ENCODE measurements at regions not wholly inside any gene's neighbourhood (a gene's known extent, or its start where the extent isn't known, plus 50 kb on each side); places are given as distances from the start of the nearest gene placed in this dataset.

GRCh38 chr10:21403256-21404015 lies 122.0 kb downstream of the SKIDA1 start:
- H3K36me3 ChIP-seq (ENCODE audit: control insufficient read depth, insufficient read depth, low read length): no peaks in the 10 kb centered on the region
- DNase-seq (ENCODE audit: low read depth) (peak; percentile 55), FAIRE-seq (no peak)
- H3K4me3 ChIP-seq (ENCODE audit: low read depth, low read length): no peak overlapping the region
- H3K27me3 ChIP-seq (ENCODE audit: control insufficient read depth, insufficient read depth, low read length): no peaks in the 10 kb centered on the region
- no peak for TF ChIP-seq CTCF (IDR thresholded peaks at IDR 0.05; ENCODE audit: insufficient read depth, low read length, severe bottlenecking)

- Histone ChIP-seq H3K36me3 (ENCODE audit: control insufficient read depth, insufficient read depth, low read length) (no peaks in the 10 kb centered on the region), H3K4me3 (ENCODE audit: low read depth, low read length) (no peak overlapping the region), H3K27me3 (ENCODE audit: control insufficient read depth, insufficient read depth, low read length) (no peaks in the 10 kb centered on the region)
- FAIRE-seq (no peak), DNase-seq (ENCODE audit: low read depth) (peak; percentile 29)
- no peak for TF ChIP-seq CTCF (IDR thresholded peaks at IDR 0.05; ENCODE audit: insufficient read depth, low read length, severe bottlenecking)
These were observed 122.8 kb downstream of the SKIDA1 start for GRCh38 chr10:21402606-21403083.

DNA sequence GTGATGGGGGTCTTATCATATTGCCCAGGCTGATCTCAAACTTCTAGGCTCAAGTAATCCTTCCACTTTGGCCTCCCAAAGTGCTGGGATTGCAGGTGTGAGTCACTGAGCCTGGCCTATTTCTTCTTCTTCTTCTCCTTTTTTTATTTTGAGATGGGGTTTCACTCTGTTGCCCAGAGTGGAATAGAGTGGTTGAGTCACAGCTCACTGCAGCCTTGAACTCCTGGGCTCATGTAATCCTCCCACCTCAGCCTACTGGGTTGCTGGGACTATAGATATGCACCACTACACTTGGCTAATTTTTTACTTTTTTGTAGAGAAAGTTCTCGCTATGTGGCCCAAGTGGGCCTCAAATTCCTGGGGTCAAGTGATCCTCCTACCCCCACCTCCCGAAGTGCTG lies 124.3 kb downstream of the SKIDA1 start:
- Histone ChIP-seq H3K4me3 (ENCODE audit: low read depth, low read length) (no peak overlapping the region), H3K27me3 (ENCODE audit: control insufficient read depth, insufficient read depth, low read length) (no peaks in the 10 kb centered on the region), H3K36me3 (ENCODE audit: control insufficient read depth, insufficient read depth, low read length) (no peaks in the 10 kb centered on the region)
- DNase-seq (ENCODE audit: low read depth) (peak; percentile 35), FAIRE-seq (no peak)
- TF ChIP-seq CTCF (IDR thresholded peaks at IDR 0.05; ENCODE audit: insufficient read depth, low read length, severe bottlenecking): no peak

DNA sequence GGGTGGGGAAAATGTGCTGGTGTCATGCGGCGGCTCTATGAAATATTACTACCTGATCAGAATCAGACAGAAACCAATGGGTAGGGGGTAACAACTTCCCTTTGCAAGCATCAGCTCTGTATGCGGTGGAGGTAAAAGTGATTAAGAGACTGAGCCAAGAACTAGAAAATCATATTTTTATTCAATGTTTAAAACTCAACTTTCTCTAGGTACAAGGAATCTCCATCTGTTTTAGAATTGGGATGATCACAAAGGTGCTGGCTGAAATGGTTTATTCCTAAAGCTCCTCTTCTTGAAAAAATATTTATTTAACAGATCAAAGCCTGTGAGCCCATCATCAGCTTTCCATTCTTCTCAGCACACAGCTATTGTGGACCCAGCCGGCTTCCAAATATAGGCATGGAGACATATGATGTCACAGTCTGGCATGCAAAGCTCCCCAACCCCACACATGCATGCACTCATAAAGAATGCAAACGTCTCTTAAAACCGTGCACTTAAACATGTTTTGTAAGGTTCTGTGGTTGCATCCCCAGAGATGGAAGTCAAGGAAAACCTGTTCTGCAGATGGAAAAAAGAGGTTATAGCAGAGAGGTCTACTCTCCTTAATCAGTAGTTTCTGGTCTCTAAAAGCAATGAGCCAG lies 126.0 kb downstream of the SKIDA1 start:
- peak; percentile 96 for DNase-seq (ENCODE audit: low read depth)
- FAIRE-seq: no peak
- Histone ChIP-seq H3K36me3 (ENCODE audit: control insufficient read depth, insufficient read depth, low read length) (no peaks in the 10 kb centered on the region), H3K4me3 (ENCODE audit: low read depth, low read length) (no peak overlapping the region), H3K27me3 (ENCODE audit: control insufficient read depth, insufficient read depth, low read length) (no peaks in the 10 kb centered on the region)
- no peak for TF ChIP-seq CTCF (IDR thresholded peaks at IDR 0.05; ENCODE audit: insufficient read depth, low read length, severe bottlenecking)

DNA sequence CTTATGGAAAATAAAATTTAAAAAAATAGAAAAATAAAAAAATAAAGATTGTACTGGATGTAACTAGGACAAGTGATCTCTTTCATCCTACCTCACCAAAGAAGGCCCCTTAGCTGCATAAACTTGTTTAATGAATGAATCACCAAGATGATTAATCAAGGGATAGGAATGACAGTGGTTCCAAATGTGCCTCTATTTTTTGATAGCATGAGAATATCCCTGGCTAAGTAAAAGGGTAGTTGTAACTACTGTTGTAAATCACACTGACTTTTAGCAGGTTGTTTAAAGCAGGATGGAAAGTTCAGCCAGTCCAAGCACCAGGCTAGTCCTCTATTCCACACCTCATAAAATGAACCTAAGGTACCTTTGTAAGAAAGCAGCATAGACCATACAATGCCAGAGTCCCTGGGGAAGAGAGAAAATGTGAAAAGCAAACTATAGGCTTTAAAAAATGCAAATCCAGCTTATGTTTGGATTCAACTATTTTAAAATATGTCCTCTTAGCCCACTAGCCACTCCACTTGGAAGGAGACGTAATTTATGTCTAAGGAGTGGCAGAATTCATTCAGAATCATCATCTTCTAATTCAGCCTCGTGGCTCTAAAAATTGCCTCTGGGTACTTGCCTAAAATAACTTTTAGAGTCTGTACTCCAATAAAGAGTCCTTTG lies 126.8 kb downstream of the SKIDA1 start:
- no peak overlapping the region for H3K4me3 ChIP-seq (ENCODE audit: low read depth, low read length)
- no peaks in the 10 kb centered on the region for H3K36me3 ChIP-seq (ENCODE audit: control insufficient read depth, insufficient read depth, low read length)
- DNase-seq (ENCODE audit: low read depth) (peak; percentile 92), FAIRE-seq (no peak)
- H3K27me3 ChIP-seq (ENCODE audit: control insufficient read depth, insufficient read depth, low read length): no peaks in the 10 kb centered on the region
- TF ChIP-seq CTCF (IDR thresholded peaks at IDR 0.05; ENCODE audit: insufficient read depth, low read length, severe bottlenecking): no peak

Measured in bronchial epithelial cell (primary cell).